AG09309 (cell line): ENCODE measurements at regions not wholly inside any gene's neighbourhood (a gene's known extent, or its start where the extent isn't known, plus 50 kb on each side); places are given as distances from the start of the nearest gene placed in this dataset.

Source experiments
- DNase-seq: peaks from one replicate; pipeline ENCODE4 v3.0.0-alpha.2; 2010; ENCODE audit warnings: low read depth
- H3K4me3 ChIP-seq: 2 replicates; pipeline ENCODE4 v1.5.1; 2011; ENCODE audit warnings: mild to moderate bottlenecking, low read depth, low read length, moderate library complexity; ENCODE audit not compliant: control insufficient read depth
- CTCF ChIP-seq: IDR thresholded peaks from 2 replicates; pipeline ENCODE4 v1.5.1; 2011; ENCODE audit warnings: mild to moderate bottlenecking, low read depth, low read length, inconsistent platforms; ENCODE audit not compliant: insufficient read depth, control insufficient read depth; ENCODE audit errors: missing control alignments

- no peak for DNase-seq
- no peak for TF ChIP-seq CTCF
- no peak overlapping the region for H3K4me3 ChIP-seq
Measured at GRCh38 chr6:106895703-106896040, 78.9 kb downstream of the CD24 start.

- H3K4me3 ChIP-seq: no peak overlapping the region
- no peak for TF ChIP-seq CTCF
- no peak for DNase-seq
Measured at GRCh38 chr6:106894978-106895702, 79.4 kb downstream of the CD24 start.

- no peak for TF ChIP-seq CTCF
- DNase-seq: no peak
- H3K4me3 ChIP-seq: no peak overlapping the region
Measured at GRCh38 chr6:106892186-106892585, 82.3 kb downstream of the CD24 start.

- no peak for TF ChIP-seq CTCF
- no peak overlapping the region for H3K4me3 ChIP-seq
- DNase-seq: no peak
Measured at GRCh38 chr6:106890447-106890846, 84.1 kb downstream of the CD24 start.

GRCh38 chr6:106889692-106890091 lies 84.8 kb downstream of the CD24 start:
- no peak for TF ChIP-seq CTCF
- no peak for DNase-seq
- no peak overlapping the region for H3K4me3 ChIP-seq

- H3K4me3 ChIP-seq: no peak overlapping the region
- no peak for DNase-seq
- TF ChIP-seq CTCF: no peak
Measured at GRCh38 chr6:106886922-106887797, 87.4 kb downstream of the CD24 start.
